HG02610 (cell line): ENCODE measurements at regions not wholly inside any gene's neighbourhood (a gene's known extent, or its start where the extent isn't known, plus 50 kb on each side); places are given as distances from the start of the nearest gene placed in this dataset.

Experiments
- ATAC-seq: cut with Tn5 transposase; IDR thresholded peaks from one replicate; pipeline ENCODE4 v1.9.1; 2021; ENCODE audit warnings: mild to moderate bottlenecking, moderate library complexity; ENCODE audit not compliant: unreplicated experiment

DNA sequence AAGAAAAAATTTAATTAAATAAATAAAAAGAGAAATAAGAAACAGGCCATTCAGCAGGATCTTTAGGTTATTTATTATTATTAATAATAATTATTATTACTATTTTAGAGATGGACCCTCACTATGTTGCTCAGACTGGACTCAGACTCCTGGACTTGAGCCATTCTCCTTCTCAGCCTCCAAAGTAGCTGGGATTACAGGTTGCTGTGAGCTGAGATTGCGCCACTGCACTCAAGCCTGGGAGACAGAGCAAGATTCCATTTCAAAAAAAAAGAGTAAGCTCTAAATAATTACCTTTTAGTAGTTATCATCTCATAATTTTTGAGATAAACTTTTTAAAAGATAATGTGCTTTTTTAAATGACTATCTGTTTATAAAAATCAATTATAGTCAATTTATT, 1102.8 kb upstream of the GJE1 start:
- ATAC-seq = no peak

DNA sequence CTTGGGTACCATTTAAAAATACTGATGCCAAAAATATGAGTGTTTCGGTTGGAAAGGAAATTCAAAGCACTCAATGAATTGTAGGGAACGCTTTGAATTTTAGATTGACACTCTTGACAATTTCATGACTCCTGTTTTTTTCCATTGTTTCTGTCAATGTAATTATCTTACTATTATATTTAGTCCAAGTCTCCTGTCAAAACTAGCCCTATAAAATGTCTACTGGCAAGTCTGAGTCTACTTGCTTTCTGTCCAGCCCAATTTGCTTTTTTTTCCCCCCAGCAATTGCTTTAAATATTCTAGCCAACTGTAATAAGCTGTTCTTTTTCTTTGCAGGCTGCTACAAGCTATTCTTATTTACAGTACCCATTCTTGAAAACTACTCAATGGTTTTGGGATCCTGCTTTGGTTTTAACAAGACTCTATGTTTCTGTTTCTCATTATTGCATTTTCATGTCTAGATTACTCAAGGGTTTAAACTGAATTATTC, 1103.9 kb upstream of the GJE1 start:
- no peak for ATAC-seq

DNA sequence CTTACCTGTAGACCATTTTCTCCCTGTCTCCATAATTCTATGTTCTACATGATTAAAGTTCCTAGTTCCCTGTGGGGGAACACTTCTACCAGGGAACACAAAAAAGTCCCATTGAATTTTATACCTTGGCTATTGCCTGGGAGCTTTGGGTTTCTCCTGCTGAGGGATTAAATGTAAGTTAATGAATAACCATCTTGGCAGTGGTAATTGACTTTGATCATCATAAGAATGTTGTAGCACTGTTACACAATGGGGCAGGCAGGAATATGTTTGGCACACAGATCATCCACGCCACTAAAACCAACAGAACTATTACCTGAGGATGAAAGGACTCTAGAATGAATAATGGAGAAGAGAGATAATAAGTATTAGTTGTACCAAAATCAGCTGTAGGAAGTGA, 1106.2 kb upstream of the GJE1 start:
- no peak for ATAC-seq

DNA sequence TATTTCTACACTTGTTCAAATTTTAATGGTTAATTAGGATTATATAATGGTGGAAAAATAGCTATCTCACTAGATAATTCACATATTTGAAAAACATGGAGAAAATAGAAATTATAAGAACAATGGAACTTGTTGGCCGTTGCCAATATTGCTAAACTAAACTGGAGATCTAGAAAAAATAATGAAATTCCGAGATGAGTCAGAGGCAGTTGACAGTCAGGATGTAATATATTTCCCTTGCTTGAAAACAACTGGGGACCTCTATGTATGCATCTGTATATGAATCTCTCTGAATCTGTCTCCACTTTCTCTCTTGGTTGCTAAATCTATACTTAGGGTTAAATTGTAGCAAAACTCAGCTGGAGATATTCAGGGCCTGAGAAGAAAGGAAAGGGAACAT, 1108.2 kb upstream of the GJE1 start:
- ATAC-seq = no peak

DNA sequence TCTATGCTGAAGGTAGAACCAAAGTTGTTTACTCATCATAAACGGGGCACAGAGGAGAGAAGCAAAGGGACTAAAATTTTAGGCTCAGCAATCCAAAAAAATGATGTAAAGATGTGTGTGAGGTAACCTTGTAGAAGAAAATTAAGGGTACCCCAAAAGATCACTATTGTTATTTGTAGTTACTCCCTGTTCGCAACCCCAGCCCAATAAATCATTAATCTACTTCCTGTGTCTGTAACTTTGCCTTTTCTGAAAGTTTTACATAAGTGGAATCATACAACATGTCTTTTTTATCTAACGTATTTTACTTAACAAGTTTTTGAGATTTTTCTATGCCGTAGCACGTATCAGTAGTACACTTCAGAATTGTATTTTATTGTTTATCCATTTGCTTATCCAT, 1114.8 kb upstream of the GJE1 start:
- no peak for ATAC-seq

DNA sequence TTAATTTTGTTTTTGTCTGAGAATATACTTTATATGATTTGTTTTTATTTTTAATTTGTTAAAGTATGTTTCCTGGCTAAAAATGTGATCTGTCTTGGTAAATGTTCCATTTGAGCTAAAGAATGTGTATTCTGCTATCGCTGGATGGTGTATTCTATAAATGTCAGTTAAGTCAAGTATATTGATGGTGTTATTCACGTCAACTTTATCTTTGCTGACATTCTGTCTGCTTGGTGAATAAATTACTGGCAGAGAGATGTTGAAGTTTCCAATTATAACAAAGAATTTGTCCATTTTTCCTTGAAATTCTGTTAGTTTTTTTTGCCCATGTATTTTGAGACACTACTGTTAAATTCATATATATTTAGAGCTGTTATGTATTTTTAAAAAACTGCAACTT, 1131.8 kb upstream of the GJE1 start:
- ATAC-seq = no peak

DNA sequence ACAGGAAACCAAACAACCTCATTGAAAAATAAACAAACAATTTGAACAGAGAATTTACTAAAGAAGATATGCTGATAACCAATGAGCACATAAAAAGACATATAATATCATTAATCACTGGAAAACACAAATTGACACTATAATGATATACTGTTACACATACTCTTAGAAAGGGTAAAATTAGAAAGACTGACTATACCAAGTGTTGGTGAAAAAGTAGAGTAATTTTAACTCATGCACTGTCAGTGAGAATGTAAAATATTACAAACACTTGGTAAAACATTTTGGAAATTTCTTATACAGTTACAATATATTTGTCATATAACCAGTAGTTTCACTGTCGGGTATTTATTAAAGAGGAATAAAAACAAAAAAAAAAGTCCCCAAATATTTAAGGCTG, 1139.2 kb upstream of the GJE1 start:
- no peak for ATAC-seq

DNA sequence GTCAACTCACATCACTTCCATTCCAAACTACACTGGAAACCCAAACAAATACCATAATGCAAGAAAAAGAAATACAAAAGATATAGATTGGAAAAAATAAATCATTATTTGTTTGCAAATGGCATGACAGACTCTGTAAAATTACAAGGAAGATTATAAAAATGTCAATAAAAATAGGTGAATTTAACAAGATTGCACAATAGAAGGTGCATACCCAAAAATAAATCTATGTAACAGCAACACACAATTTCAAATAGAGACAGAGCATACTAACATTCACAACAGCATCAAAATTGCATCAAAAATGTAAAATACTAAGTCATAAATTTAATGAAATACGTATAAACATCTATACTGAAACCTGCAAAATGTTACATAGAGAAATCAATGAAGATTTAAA, 1140.0 kb upstream of the GJE1 start:
- no peak for ATAC-seq

DNA sequence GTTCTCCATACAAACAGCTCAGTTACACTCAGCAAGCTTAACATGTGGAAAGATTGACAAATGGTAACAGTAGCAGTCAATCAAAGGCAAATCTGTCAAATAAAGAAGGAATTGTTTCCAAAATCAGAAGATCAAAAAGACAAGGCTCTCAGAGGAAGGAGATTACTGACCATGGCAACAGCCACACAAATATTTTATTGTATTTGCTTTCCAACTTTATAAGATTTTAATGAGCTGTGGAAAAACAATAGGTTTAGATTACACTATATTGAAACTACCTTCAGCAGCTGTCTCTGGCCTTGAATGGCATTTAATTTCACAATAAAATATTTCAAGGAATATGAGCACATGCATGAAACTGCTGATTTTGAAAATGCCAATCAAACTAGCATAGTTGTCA, 1143.9 kb upstream of the GJE1 start:
- no peak for ATAC-seq

DNA sequence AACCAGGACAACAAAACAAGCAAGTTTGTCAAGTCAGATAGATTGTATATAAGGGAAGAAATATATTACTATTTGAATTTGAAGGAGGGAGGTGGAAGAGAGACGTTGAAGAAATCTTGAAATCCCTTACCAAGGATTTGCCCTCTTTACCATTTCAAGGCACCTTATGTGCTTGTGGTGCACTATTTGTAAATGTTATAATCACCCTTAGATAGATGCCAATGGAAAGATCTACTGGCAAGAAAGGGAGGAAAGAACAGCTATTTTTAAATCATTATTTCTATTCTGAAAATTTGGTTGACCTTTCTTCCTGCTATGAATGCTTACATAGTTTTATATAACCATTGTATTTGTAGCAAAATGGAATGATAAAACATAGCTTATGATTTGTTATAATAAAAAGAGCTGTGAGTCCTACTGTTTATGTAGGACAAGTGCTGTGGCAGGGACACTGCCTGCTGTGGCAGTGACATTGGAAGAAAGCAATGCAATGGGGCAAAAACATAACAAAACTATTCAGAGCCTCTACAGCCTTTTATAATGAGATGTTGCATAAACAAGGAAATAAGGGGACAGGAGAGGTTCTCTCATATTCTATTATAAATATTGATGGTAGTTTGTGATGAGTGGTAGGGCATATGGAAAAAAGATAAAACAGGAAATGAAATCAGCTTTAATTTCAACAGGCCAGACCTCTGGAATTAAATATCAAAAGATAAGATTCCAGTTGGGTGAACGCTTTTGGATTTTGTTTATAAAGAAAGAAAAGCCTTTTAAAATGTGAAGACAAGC, 1145.2 kb upstream of the GJE1 start:
- ATAC-seq = no peak

DNA sequence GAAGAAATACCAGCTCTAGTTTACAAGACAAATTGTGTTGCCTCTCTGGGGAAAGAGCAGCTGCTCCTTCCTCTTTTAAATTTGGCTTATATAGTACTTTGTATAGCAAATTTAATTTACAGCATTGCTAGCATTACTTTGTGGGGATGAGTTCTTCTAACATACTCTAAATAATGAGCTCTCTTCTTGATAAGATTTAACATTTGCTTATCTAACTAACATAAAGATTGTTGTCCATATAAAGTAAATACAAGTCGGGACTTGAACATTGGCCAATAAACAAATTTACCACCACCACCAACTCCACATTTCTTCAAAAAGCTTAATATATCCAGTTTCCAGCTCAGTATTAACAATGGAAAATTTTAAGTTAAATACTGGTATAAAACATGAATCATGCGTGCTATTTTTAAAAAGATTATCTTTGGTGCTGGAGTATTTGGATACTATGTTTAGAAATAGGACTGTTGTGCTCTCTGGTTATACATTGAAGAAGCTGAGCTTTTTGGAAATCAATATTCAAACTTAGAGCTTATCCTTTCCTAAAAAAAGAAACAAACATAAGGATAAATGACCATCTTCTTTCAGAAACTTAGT, 1146.9 kb upstream of the GJE1 start:
- no peak for ATAC-seq

DNA sequence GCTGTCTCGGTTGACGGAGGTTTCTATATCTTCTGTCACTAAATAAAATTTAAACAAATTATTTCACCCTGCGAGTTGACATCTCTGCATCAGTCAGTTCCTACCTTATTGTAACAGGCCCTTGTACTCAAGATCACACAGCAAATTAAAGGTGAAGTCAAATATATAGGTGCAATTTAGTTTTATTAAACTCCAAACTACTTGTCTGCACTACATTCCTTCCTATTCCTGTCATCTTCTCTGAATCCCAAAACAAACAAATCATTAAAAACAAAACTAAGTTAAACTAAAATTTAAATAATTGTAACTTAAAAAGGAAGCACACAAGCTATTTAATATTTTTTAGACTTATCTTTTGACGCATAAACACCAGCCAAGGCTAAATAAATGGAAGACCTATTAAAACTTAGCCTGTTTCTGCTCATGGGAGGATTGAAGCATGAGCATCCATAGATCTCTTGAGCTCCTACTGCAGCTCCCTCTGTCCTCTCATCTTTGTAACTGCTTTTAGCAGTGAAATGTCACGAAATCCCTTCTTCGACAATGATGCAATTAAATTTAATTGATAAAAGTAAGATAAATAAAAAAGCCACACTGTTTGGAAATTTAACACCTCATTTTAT, 1152.3 kb upstream of the GJE1 start:
- no peak for ATAC-seq

DNA sequence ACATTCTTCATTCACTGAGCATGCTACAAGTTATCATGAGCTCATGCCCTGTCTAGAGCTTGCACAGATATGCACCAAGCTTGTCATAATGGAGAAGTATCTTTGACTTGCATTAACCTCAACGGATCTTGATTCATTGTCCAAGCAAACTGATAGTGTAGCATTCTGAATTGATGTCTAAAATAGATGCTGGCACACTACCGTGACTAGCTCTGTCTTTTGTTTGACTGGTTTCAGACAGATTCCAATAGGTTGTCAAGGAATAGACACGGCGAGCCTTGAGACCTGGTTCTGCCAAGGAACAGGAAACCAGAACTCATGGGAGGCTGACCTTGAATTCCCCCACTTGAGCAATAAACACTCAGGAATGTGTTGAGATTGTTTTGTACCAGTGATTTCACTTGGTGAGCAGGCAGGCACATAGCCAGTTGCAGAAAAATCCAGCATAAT, 1153.1 kb upstream of the GJE1 start:
- ATAC-seq = no peak

DNA sequence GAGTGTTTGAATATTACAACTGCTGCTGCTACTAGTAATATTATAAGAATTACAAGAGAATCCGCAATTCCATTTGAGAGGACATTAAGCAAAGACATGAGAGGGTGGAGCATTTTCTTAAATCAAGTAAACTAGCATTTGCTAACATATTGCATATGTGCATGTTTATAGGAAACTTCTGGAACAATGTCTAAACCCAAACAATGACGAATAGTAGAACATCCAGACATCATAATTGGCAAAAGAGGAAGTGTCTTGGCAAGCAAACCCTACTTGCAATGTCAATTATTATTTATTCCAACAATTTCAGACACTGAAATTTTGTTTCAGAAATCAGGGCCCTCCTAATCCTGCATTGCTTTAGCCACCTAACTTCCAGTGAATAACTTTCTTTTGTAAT, 1155.3 kb upstream of the GJE1 start:
- ATAC-seq = no peak

DNA sequence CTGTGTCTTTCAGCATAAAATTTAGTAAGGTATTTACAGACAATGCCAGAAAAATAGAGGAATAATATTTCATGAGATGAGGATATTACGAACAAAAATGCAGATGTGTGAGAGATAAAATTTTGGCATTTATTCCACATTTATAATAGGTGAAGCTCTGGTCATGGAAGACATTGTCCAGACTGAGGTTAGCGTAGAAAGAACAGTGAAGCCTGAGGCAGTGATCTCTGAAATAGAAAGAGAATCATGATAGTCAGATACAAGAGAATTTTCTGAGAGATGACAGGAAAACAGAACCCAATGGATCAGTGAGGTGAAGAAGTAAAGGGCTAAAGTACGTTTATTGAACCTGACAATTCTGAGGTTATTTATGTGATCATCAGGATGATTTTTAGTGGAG, 1155.9 kb upstream of the GJE1 start:
- no peak for ATAC-seq

DNA sequence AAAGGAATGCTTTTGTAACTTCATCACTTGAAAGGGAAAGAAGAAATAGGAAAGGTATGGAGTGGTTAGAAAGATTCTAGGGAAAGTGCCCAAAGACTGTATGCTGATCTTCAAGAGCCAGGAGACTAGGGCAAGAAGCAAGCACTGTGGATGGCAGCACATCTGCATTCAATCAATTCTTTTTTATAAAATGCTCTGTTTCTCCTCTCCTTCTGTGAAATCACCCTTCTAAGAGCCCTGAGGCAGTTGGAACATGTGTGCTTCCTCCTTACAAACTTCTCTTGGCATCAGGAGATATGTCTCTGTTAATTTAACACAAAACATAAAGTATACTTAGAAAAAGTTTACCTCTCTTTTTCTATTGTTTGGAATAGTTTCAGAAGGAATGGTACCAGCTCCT, 1162.2 kb upstream of the GJE1 start:
- no peak for ATAC-seq

DNA sequence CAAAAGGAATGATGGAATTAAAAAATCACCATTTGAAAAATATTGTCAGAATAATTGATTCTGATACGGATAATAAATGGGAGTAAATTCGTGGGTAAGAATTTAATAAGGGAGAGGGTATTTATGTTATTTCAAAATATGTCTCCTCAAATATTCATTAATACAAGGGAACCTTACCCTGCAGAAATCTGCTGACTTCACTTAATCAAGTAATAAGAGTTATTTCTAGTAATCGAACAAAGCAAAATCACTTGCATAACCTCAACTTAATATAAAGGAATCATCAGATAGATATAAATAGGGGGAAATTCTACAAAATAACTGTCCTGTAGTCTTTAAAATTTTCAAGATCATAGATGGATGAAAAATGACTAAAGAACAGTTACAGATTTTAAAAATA, 1164.7 kb upstream of the GJE1 start:
- ATAC-seq = no peak

DNA sequence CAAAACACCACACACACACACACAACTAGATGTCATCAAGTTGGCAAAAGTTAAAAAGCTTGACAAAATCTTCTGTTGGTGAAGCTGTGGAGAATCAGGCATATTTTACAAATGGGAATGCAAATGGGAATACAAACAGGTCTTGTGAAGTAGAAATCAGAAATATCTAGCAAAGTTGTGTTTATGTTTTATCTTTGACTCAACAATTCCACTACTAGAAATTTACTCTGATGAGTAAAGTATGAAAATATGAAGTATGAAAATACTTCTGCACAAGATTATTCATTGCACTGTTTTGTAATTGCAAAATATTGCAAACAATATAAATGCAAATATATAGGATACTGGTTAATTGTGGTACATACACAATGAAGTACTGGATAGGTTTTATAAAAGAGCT, 1166.0 kb upstream of the GJE1 start:
- no peak for ATAC-seq

DNA sequence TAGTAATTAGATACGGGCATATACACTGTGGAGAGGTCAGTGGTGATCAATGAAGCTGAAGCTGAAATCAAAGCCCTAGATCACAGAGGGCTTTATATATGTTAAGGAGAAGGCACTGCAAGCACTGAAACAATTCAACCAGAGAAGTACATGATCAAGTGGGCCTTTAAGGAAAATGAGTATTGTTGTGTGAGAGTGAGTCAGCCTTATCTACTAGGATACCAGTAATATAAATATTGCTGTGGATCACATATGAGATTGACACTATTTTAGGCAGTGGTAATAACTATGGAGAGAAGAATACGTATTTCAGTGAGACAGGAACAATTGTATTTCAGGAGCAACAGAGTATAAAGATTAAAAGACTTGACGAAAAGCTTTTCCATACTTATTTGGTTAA, 1172.2 kb upstream of the GJE1 start:
- ATAC-seq = no peak

DNA sequence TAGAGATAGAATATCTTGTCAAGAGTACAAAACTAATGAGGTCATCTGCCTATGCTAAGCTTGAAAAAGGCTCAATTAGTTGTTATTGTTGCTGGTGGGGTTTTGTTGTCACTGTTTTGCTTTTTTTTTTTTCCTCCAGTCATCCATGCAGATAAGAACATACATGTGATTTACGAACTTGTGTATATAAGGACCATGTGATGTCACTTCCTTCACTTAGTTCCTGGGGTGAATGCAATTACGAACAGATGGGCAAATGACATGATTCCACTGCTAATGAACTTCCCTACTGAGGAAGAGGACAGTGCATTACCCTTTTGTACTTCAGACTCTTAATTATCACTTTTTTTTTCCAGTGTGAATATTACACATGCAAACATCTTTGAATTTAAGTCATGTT, 1175.3 kb upstream of the GJE1 start:
- ATAC-seq = no peak

DNA sequence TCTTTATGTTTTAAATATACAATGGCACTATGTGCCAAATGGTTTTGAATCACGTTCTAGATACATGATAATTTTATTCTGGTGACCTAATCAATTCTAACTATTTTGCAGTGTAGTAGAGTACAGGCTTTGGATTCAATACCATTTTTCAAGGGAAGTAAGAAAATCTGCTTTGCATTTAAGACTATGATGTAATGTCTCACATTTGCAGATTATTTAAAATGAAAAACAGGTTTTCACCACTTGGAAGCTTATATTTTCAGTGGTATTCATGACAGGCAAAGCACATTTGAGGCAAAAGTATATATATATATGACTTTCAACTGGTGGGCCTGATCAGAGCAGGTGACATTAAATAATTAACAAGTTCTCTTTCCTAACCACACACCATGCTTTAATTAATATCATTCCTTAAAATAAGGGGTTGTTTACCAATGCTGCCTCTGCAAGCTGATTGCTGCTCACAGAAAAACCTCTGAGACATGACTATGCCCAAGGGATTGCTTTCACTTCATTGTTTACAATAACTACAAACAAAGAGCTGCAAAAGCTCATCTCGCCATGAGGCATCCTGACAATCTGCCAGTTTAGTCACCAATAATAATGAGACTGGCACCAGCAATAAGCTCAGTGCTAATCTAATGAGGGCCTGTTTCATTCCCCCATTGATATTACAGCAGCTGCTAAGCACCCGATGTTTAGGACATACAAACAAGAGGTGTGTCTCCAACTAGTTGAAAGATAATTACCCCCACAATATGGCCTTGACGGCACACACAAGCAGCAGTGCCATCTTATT, 1176.0 kb upstream of the GJE1 start:
- no peak for ATAC-seq
